Stimulated activated memory B cell treated with anti-CD40 and anti-IgM and Interleukin-4, amounts not matched to agents 10 μg/mL and 1 μg/mL and 100 μg/mL, for 72 hours (primary cell): ENCODE measurements at regions not wholly inside any gene's neighbourhood (a gene's known extent, or its start where the extent isn't known, plus 50 kb on each side); places are given as distances from the start of the nearest gene placed in this dataset.

Experiments
- ATAC-seq: fragments of 150-1000 bp; cut with Tn5 transposase; 2 replicates; pipeline ENCODE4 v1.10.0; 2021
- H3K27ac Mint-ChIP-seq: one replicate; pipeline ENCODE4 v1.8.0; 2022; ENCODE audit warnings: mild to moderate bottlenecking, mixed read lengths
- H3K27me3 Mint-ChIP-seq: one replicate; pipeline ENCODE4 v1.8.0; 2022; ENCODE audit warnings: mixed read lengths
- H3K36me3 Mint-ChIP-seq: one replicate; pipeline ENCODE4 v1.8.0; 2022; ENCODE audit warnings: mixed read lengths
- H3K4me1 Mint-ChIP-seq: one replicate; pipeline ENCODE4 v1.8.0; 2022; ENCODE audit warnings: mixed read lengths
- H3K4me3 Mint-ChIP-seq: one replicate; pipeline ENCODE4 v1.8.0; 2022; ENCODE audit warnings: mild to moderate bottlenecking, moderate library complexity, mixed read lengths
- H3K9me3 Mint-ChIP-seq: one replicate; pipeline ENCODE4 v1.8.0; 2022; ENCODE audit warnings: mixed read lengths

DNA sequence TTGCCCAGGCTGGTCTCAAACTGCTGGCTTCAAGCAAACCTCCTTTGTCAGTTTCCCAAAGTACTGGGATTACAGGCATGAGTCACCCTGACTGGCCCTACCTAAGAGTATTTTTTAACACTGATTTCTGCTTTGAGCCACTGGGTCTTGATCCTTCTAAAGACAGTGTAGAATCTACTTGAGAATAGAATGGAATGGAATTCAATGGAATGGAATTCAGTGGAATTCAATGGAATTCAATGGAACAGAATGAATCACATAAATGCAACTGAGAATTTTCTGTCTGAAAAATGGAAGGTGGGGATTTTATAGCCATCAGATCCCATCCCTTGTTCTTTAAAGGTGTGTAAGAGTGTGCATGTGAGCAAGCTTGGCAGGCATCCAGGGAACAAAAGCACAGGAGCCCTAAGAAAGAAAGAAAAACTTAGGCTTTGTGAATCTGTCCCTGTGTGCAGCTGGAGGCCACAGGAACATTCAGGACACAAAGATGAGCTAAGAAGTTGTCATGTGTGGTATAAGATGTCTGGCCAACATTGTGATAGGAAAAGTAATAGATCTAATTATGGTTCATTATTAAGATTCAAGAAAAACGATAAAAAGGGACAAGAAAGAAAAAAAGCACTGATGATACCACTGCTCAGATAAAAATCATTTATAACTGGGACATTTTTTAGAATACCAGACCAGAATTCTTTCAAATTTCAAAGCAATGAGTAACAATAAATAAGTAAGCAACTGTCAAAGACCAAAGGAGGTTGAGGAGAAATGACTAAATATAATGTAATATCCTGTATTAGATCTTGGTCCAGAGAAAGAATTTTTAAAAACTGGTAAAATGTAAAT is 681.0 kb upstream of the GJE1 start:
- Mint-ChIP-seq H3K27me3 (no peaks in the 10 kb centered on the region), H3K9me3 (no peaks in the 10 kb centered on the region), H3K4me3 (no peak overlapping the region), H3K27ac (no peak overlapping the region), H3K4me1 (peaks cover 5% of the 10 kb centered on the region), H3K36me3 (no peaks in the 10 kb centered on the region)
- no peak for ATAC-seq

DNA sequence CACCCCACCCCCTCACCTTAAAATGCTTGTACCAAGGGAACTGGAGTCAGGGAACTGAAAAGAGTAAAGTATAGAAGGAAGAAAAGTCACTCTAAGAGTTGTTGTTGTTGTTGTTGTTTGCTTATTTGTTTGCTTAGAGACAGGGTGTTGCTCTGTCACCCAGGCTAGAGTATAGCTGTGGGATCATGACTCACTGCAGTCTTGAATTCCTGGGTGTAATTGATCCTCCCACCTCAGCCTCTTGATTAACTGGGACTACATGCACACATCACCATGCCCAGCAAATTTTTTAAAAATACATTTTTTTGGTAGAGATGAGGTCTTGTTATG is 681.6 kb upstream of the GJE1 start:
- no peaks in the 10 kb centered on the region for H3K27me3 Mint-ChIP-seq
- peaks cover 5% of the 10 kb centered on the region for H3K4me1 Mint-ChIP-seq
- no peak overlapping the region for H3K4me3 Mint-ChIP-seq
- H3K9me3 Mint-ChIP-seq: no peaks in the 10 kb centered on the region
- no peaks in the 10 kb centered on the region for H3K36me3 Mint-ChIP-seq
- no peak overlapping the region for H3K27ac Mint-ChIP-seq
- ATAC-seq: no peak

DNA sequence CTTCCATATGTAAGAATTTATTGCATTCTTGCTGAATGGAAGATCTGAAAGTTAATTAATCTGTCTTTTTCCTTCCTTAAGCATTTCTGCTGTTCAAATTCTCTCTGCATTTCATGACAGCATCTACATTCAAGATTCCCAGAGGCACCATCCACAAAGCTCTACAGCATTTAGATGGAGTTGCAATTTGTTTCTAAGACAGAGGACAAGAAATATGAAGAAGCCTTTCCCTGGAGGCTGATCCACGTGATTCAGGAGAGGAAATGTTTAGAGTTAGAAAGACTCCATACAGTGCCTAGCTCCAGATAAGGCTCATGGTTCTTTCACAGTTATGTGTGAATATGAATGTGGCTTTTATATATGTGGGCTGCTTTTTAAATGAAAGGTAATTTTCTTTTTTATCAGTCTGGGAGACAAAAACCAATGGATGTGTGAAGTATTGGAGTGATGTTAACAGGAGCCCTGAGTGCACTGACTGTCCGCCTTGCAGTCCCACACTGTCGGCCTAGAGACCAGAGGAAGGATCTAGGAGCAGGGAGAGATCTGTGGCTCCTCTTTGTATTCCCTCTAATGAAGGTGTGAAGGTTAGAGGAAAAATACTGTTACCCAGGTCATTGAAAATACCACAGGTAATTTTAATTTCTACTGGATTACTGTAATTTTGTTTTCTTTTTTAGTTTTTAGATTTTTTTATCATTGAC is 686.6 kb upstream of the GJE1 start:
- Mint-ChIP-seq H3K4me3 (no peak overlapping the region), H3K36me3 (no peaks in the 10 kb centered on the region), H3K9me3 (no peaks in the 10 kb centered on the region)

DNA sequence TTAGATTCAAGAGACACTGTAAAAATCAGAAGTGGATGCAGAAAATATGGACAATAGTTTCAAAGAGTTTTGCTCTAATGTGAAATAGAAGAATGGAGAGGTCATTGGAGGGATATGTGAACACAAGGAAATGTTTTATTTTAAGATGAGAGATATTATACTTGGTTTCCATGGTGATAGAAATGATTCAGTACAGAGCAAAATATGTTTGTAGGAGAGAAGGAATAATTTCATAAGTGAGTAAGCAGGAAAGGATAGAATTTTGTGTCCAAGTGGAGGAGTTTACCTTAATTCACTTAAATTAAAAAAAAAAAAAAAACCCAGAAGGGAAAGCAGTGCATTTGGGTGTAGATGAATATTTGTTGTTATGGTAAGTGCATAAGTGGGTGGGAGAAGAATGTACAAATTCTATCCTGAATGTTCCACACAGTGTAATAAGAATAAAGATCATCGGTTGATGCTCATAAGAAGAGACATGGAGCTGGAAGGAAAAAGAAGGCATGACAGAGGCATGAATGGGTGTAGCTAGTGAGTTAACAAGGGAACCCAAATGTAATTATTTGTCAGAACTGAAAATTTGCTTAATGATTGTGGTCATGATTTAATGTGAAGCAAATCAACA is 688.9 kb upstream of the GJE1 start:
- H3K9me3 Mint-ChIP-seq: no peaks in the 10 kb centered on the region
- no peaks in the 10 kb centered on the region for H3K36me3 Mint-ChIP-seq
- H3K27me3 Mint-ChIP-seq: no peaks in the 10 kb centered on the region
- no peak overlapping the region for H3K27ac Mint-ChIP-seq
- no peak overlapping the region for H3K4me3 Mint-ChIP-seq
- ATAC-seq: no peak
- no peaks in the 10 kb centered on the region for H3K4me1 Mint-ChIP-seq

More for the DNA sequence above, 686.6 kb upstream of the GJE1 start:
- Mint-ChIP-seq H3K27ac (no peak overlapping the region), H3K4me1 (peaks cover 5% of the 10 kb centered on the region), H3K27me3 (no peaks in the 10 kb centered on the region)
- ATAC-seq: no peak

DNA sequence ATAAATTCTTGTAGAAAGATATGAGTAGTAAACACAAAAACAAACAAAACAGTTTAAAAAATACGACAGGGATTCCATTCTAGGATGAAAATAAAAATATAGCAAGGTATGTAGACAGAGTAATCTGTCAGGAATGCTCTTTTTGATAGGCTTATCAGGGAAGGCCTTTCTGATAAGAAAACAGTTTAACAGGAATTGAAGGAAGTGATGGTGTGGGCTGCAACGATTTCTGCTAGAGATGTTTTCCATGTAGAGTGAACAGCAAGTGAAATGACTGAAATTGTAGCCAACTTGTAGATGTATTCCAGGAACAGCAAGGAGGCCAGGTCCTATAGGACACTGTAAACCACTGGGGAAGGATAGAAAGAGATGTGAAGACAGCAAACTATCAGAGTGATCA is 689.7 kb upstream of the GJE1 start:
- Mint-ChIP-seq H3K9me3 (no peaks in the 10 kb centered on the region), H3K4me1 (no peaks in the 10 kb centered on the region), H3K27ac (no peak overlapping the region), H3K36me3 (no peaks in the 10 kb centered on the region), H3K27me3 (no peaks in the 10 kb centered on the region), H3K4me3 (no peak overlapping the region)
- no peak for ATAC-seq

DNA sequence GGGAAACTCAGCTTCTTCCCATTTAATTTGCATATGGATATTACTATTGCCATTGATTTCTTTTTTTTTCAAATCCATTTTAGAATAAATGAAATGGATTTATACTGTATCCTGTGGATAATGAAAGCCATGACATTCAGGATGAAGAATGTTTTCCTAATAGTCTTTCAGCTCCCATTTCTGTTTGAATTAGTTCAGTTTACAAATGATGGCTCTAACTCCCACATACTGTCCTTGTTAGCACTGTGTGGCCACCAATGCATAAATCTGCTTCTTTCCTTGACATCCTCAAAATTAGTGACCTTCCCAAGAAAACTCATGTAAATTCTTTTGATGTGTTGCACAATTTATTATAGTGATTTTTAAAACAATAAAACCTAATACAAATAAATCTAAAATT is 693.2 kb upstream of the GJE1 start:
- Mint-ChIP-seq H3K4me3 (no peak overlapping the region), H3K36me3 (no peaks in the 10 kb centered on the region), H3K9me3 (no peaks in the 10 kb centered on the region), H3K4me1 (no peaks in the 10 kb centered on the region), H3K27ac (no peak overlapping the region), H3K27me3 (no peaks in the 10 kb centered on the region)
- no peak for ATAC-seq

DNA sequence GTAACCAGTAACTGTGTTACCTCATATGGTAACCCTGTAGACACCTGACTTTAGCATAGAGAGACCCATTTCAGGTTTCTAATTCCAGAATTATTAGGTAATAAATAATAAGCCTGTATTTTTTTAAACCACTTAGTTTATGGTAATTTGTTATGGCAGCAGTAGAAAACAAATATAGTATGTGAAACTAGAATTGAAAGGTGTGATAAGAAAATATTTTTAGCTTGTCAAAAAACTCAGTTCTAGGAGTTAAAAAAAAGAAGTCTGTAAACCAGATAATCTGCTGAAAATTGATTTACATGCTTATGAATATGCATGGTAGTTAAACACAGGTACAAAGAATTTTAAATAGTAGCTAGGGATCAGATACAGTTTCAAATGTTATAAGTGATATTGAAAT is 695.0 kb upstream of the GJE1 start:
- Mint-ChIP-seq H3K9me3 (no peaks in the 10 kb centered on the region), H3K4me1 (no peaks in the 10 kb centered on the region), H3K4me3 (no peak overlapping the region), H3K36me3 (no peaks in the 10 kb centered on the region), H3K27me3 (no peaks in the 10 kb centered on the region), H3K27ac (no peak overlapping the region)
- ATAC-seq: no peak

DNA sequence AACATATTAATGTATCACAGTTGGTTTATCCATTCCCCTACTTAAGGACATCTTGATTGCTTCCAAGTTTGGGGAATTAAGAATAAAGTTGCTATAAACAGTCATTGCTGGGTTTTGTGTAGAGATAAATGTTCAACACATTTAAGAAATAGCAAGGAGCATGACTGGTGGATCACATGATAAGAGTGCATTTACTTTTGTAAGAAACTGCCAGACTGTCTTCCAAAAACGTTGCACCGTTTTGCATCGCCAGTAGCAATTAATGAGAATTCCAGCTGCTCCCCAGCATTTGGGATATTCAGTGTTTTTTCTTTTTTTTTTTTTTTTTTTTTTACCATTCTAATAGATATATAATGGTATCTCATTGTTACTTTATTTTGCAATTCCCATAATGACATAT is 695.7 kb upstream of the GJE1 start:
- Mint-ChIP-seq H3K36me3 (no peaks in the 10 kb centered on the region), H3K4me1 (no peaks in the 10 kb centered on the region), H3K4me3 (no peak overlapping the region), H3K27me3 (no peaks in the 10 kb centered on the region), H3K9me3 (no peaks in the 10 kb centered on the region), H3K27ac (no peak overlapping the region)
- no peak for ATAC-seq

DNA sequence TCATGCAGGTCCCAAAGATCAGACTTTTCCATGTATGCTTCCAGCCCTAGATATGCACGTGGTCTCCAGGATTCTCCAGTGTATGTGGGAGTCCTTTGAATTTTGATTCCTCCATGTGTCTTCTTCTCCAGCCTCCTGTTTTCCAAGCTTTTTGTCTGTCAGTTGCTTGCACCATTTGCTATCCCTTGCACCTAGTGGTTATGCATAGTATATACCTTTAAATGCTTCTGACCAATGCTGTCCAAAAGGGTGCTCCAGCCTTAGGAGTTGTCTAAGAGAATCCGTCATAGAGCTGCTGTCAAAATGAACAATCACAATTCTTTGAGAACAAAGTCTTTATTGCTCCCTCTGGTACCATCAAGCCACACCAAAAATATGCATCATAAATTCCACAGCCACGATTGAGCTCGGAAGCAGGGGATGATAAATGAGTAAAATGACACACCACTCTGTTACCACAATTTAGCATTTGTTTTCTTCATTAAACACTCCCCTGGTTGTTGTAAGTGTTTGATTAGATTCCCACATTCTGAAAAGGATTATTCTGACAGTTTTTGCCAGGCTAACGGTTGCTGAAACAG is 706.2 kb upstream of the GJE1 start:
- H3K27ac Mint-ChIP-seq: no peak overlapping the region
- ATAC-seq: no peak
- H3K4me3 Mint-ChIP-seq: no peak overlapping the region
- H3K4me1 Mint-ChIP-seq: no peaks in the 10 kb centered on the region
- H3K27me3 Mint-ChIP-seq: peaks cover 17% of the 10 kb centered on the region
- peaks cover 21% of the 10 kb centered on the region for H3K36me3 Mint-ChIP-seq
- peaks cover 11% of the 10 kb centered on the region for H3K9me3 Mint-ChIP-seq

DNA sequence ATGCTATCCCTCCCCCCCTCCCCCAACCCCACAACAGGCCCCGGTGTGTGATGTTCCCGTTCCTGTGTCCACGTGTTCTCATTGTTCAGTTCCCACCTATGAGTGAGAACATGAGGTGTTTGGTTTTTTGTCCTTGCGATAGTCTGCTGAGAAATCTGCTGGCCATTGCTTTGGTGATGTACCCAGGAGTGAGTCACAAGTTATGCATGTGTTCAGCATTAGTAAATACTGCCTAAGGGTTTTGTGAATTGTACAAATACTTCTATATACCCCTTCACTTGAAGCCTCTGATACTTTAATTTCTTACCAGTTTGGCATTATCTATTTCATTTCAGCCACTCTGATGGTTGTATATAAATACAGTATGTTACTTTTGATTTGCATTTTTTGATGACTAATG is 711.3 kb upstream of the GJE1 start:
- H3K4me1 Mint-ChIP-seq: no peaks in the 10 kb centered on the region
- no peak overlapping the region for H3K27ac Mint-ChIP-seq
- peaks cover 8% of the 10 kb centered on the region for H3K36me3 Mint-ChIP-seq
- peaks cover 7% of the 10 kb centered on the region for H3K9me3 Mint-ChIP-seq
- peaks cover 11% of the 10 kb centered on the region for H3K27me3 Mint-ChIP-seq
- ATAC-seq: no peak
- H3K4me3 Mint-ChIP-seq: no peak overlapping the region

DNA sequence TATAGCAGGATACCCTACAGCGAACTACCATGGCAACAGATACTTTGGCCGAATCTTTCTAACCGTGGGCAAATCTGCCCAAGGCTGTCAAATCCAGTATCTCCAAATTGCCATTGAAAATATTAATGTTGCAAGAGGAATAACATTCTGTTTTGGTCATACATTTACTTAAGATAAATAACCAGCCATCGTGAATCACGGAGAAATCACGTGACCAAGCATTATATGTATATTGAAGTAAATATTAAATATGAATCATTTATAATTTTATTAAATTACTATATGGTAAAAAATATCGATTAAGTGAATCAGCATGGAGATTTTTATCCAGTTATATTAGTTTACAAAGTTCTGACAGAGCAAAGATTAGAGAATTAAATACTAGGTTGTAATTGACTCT is 714.6 kb upstream of the GJE1 start:
- Mint-ChIP-seq H3K4me1 (no peaks in the 10 kb centered on the region), H3K36me3 (no peaks in the 10 kb centered on the region), H3K4me3 (no peak overlapping the region), H3K9me3 (no peaks in the 10 kb centered on the region), H3K27me3 (no peaks in the 10 kb centered on the region), H3K27ac (no peak overlapping the region)
- no peak for ATAC-seq

DNA sequence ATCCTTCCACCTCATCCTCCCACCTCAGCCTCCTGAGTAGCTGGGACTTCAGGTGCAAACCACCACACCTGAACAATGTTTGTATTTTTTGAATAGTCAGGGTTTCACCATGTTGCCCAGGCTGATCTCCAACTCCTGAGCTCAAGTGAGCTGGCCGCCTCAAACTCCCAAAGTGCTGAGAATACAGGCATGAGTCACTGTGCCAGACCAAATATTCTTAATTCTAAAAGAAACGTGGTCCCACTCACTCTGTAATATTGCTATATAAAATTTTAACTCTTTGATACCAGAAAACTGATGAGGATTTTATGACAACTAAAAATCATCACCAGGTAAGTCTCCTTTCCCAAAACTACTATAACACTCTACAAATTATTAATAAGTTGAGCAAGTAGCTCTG is 716.8 kb upstream of the GJE1 start:
- Mint-ChIP-seq H3K9me3 (peaks cover 6% of the 10 kb centered on the region), H3K36me3 (no peaks in the 10 kb centered on the region), H3K4me1 (no peaks in the 10 kb centered on the region), H3K27me3 (no peaks in the 10 kb centered on the region), H3K27ac (no peak overlapping the region), H3K4me3 (no peak overlapping the region)
- ATAC-seq: no peak

DNA sequence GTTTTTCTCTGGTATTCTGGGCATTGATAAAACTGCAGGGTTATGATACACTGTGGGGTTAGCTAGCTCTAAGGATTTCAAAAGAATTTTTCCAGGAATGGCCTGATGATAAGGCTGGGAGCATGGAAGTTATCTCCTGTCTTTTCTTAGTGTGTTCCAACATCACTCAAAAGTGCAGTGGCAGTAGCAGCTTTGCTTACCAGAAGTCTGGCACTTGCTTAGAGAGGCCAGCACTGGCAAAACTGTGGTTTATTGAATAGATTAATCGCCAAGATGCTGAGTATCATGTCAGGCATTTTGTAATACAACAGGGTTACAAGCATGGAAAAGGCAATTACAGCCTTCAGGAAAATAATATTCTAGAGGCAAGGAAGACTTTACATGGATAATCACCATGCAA is 719.5 kb upstream of the GJE1 start:
- Mint-ChIP-seq H3K27ac (no peak overlapping the region), H3K4me1 (no peaks in the 10 kb centered on the region), H3K27me3 (no peaks in the 10 kb centered on the region), H3K36me3 (peaks cover 5% of the 10 kb centered on the region), H3K4me3 (no peak overlapping the region), H3K9me3 (peaks cover 12% of the 10 kb centered on the region)
- ATAC-seq: no peak

DNA sequence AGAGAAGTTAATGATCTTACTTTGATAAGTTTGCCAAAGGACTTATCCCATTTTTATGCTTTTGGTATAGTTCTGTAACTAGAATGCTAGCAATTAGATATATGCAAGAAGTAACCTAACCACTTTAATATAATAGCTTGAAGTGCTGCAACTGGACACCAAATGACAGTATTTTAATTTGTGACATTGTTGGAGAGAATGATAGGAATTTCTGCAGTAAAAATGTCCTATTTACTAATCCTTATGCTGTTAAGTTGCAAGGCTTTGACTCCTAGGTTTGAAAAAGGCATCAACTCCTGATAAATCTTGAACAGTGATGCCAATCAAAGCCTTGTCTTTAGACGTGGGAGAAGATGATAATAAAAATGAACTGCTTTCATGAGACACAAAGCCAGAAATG is 726.0 kb upstream of the GJE1 start:
- Mint-ChIP-seq H3K27me3 (no peaks in the 10 kb centered on the region), H3K4me1 (peaks cover 16% of the 10 kb centered on the region), H3K27ac (no peak overlapping the region), H3K4me3 (no peak overlapping the region), H3K36me3 (peaks cover 11% of the 10 kb centered on the region), H3K9me3 (peaks cover 14% of the 10 kb centered on the region)
- ATAC-seq: no peak

DNA sequence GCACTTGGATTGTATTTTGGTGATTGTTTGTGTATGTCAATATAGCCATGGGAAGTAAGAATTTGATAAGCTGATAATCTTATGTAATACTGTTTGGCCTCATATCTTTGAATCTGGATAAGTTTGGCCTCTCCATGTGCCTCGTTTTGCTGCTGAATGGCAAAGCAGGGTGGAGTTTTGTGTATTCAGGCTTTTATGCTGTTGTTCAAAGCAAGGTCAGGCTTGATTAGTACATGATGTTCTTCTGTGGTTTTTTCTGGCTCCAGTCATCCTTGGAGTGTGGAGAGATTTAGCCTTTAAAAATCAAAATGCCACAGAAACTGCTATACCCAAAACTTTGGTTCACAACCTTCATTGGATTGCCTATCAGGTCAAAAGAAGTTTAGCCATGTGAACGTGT is 728.9 kb upstream of the GJE1 start:
- H3K27ac Mint-ChIP-seq: no peak overlapping the region
- peaks cover 7% of the 10 kb centered on the region for H3K36me3 Mint-ChIP-seq
- H3K4me1 Mint-ChIP-seq: peaks cover 16% of the 10 kb centered on the region
- peaks cover 7% of the 10 kb centered on the region for H3K9me3 Mint-ChIP-seq
- no peak overlapping the region for H3K4me3 Mint-ChIP-seq
- H3K27me3 Mint-ChIP-seq: no peaks in the 10 kb centered on the region
- no peak for ATAC-seq

DNA sequence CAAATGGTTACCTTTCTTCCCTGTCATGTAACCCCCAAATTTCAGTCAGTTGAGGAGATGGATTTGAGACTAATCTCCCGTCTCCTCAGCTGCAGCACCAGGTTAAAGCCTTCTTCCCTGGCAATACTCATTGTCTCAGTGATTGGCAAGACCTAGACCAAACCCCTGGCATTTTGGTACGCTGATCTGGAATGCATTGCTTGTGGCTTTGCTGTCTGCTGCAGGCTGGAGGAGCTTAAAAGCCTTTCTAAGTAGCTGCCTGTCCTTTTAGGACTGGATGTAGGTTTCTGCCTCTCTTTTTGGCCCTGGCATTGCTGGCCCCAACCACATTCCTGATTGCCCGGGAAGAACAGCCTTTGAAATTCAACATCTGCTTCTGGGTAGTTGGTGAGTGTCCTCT is 729.6 kb upstream of the GJE1 start:
- no peak overlapping the region for H3K27ac Mint-ChIP-seq
- H3K36me3 Mint-ChIP-seq: peaks cover 6% of the 10 kb centered on the region
- peaks cover 16% of the 10 kb centered on the region for H3K4me1 Mint-ChIP-seq
- peaks cover 6% of the 10 kb centered on the region for H3K9me3 Mint-ChIP-seq
- no peak overlapping the region for H3K4me3 Mint-ChIP-seq
- H3K27me3 Mint-ChIP-seq: no peaks in the 10 kb centered on the region
- ATAC-seq: peak; percentile 27
